Tibial artery (tissue), 4 donors: ENCODE measurements at regions not wholly inside any gene's neighbourhood (a gene's known extent, or its start where the extent isn't known, plus 50 kb on each side); places are given as distances from the start of the nearest gene placed in this dataset.

Source experiments
- DNase-seq, 2 donors: peaks; one replicate each; pipeline ENCODE4 v3.0.0-alpha.2; 2019
- H3K27ac ChIP-seq, 2 donors: fragments of 200-600 bp; sonication (generic) in 1 of 2; 1 replicate in 1 of 2; 2 replicates in 1 of 2; pipeline ENCODE4 v1.5.1; 2018 to 2019; ENCODE audit warnings: mild to moderate bottlenecking in 1 of 2
- H3K27me3 ChIP-seq, 2 donors: fragments of 200-600 bp; sonication (generic) in 1 of 2; one replicate each; pipeline versions ENCODE4 v1.5.1 to v1.6.0; 2016 to 2019
- H3K36me3 ChIP-seq, 3 donors: fragments of 200-600 bp; sonication (generic) in 2 of 3; one replicate each; pipeline ENCODE4 v1.5.1; 2016 to 2019; ENCODE audit warnings: mild to moderate bottlenecking in 2 of 3
- H3K4me1 ChIP-seq, 4 donors: fragments of 200-600 bp; sonication (generic) in 2 of 4; 1 replicate in 3 of 4; 2 replicates in 1 of 4; pipeline ENCODE4 v1.5.1; 2016 to 2019
- H3K4me3 ChIP-seq, 2 donors: fragments of 200-600 bp; sonication (generic) in 1 of 2; 1 replicate in 1 of 2; 2 replicates in 1 of 2; pipeline ENCODE4 v1.5.1; 2018 to 2019; ENCODE audit warnings: mild to moderate bottlenecking in 2 of 2
- H3K9me3 ChIP-seq, 3 donors: fragments of 200-600 bp; sonication (generic) in 1 of 3; one replicate each; pipeline ENCODE4 v1.5.1; 2016 to 2019
- CTCF ChIP-seq, 2 experiments: fragments of 200-600 bp in 1 of 2; fragments of 450-650 bp in 1 of 2; IDR thresholded peaks; one replicate each; pipeline ENCODE4 v1.5.1; 2017 to 2019; ENCODE audit warnings: antibody characterized with exemption in 2 of 2, mild to moderate bottlenecking in 1 of 2, moderate library complexity in 1 of 2
- intact Hi-C: fragments of 100-400 bp; cut with DNase I; formaldehyde crosslinking; loops from one replicate; pipeline ENCODE4 v1.15.0; 2023; ENCODE audit warnings: low total_unique reads

DNA sequence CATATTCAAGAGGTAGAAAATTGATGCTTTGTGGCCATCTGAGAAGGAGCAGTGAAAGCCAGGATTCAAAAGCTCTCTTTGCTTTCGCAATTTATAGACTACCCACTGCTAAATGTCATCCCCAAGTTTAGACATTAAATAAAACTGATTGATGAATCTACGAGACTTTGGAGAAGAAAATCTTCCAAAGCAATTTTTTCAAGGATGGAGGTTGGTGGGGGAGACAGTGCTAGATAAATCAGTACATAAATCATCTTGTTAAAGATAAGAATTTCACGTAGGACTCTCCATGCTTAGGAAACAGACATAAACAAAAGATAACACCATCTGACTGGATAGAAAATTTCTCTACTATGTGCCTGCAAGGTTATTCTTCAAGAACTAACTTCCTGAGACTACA lies 147.6 kb upstream of the TIAM1 start:
- Histone ChIP-seq H3K4me1 (no peaks in the 10 kb centered on the region), H3K9me3 (no peaks in the 10 kb centered on the region), H3K4me3 (no peak overlapping the region), H3K27me3 (no peaks in the 10 kb centered on the region), H3K36me3 (no peaks in the 10 kb centered on the region), H3K27ac (no peak overlapping the region)
- intact Hi-C loops: no loop called here
- no peak for TF ChIP-seq CTCF (IDR thresholded peaks at IDR 0.05)
- no peak for DNase-seq

GRCh38 chr21:31490443-31490842 lies 146.4 kb upstream of the TIAM1 start:
- Histone ChIP-seq H3K4me3 (no peak overlapping the region), H3K27ac (no peak overlapping the region), H3K9me3 (peaks cover 0 to 3% (median 0%) of the 10 kb centered on the region in 3 donors), H3K36me3 (no peaks in the 10 kb centered on the region), H3K27me3 (no peaks in the 10 kb centered on the region), H3K4me1 (no peaks in the 10 kb centered on the region)
- peak in 1 of 2 donors; percentile 13 for DNase-seq
- TF ChIP-seq CTCF (IDR thresholded peaks at IDR 0.05): no peak
- intact Hi-C loops: no loop called here

GRCh38 chr21:31489726-31490125 lies 145.7 kb upstream of the TIAM1 start:
- TF ChIP-seq CTCF (IDR thresholded peaks at IDR 0.05): no peak
- Histone ChIP-seq H3K4me3 (no peak overlapping the region), H3K27me3 (no peaks in the 10 kb centered on the region), H3K36me3 (no peaks in the 10 kb centered on the region), H3K9me3 (peaks cover 0 to 8% (median 0%) of the 10 kb centered on the region in 3 donors), H3K4me1 (no peaks in the 10 kb centered on the region), H3K27ac (no peak overlapping the region)
- intact Hi-C loops: no loop called here
- DNase-seq: no peak

GRCh38 chr21:31489014-31489413 lies 145.0 kb upstream of the TIAM1 start:
- intact Hi-C loops: no loop called here
- Histone ChIP-seq H3K36me3 (no peaks in the 10 kb centered on the region), H3K4me3 (no peak overlapping the region), H3K27me3 (no peaks in the 10 kb centered on the region), H3K4me1 (no peaks in the 10 kb centered on the region), H3K9me3 (peaks cover 0 to 11% (median 0%) of the 10 kb centered on the region in 3 donors), H3K27ac (no peak overlapping the region)
- TF ChIP-seq CTCF (IDR thresholded peaks at IDR 0.05): no peak
- DNase-seq: no peak

GRCh38 chr21:31484219-31484618 lies 140.2 kb upstream of the TIAM1 start:
- Histone ChIP-seq H3K27me3 (no peaks in the 10 kb centered on the region), H3K27ac (no peak overlapping the region), H3K4me1 (no peaks in the 10 kb centered on the region), H3K4me3 (no peak overlapping the region), H3K9me3 (peaks cover 0 to 23% (median 0%) of the 10 kb centered on the region in 3 donors), H3K36me3 (no peaks in the 10 kb centered on the region)
- TF ChIP-seq CTCF (IDR thresholded peaks at IDR 0.05): no peak
- DNase-seq: peak in 1 of 2 donors; percentile 47
- intact Hi-C loops: no loop called here

DNA sequence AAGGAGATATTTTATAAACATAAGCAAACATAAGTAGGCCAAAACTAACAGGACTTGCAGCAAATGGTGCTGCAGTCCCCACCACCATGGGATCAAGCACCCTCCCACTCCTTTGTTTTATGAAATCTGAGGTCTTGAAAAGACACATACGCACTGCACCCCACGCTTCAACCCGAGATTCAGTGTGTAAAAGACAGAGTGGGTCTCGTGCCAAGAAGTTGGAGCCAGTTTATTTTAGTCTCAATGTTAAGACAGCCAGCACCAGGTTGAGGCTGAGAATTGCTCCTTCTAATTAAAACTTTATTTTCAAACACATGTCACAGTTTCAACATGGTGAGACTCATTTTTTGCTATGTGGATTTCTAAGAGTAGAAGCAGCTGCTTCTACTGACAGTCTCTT lies 139.1 kb upstream of the TIAM1 start:
- Histone ChIP-seq H3K36me3 (no peaks in the 10 kb centered on the region), H3K9me3 (peaks cover 0 to 23% (median 0%) of the 10 kb centered on the region in 3 donors), H3K4me1 (no peaks in the 10 kb centered on the region), H3K27me3 (no peaks in the 10 kb centered on the region), H3K27ac (no peak overlapping the region), H3K4me3 (no peak overlapping the region)
- intact Hi-C loops: no loop called here
- DNase-seq: no peak
- no peak for TF ChIP-seq CTCF (IDR thresholded peaks at IDR 0.05)
